ENCODE measurements at regions not wholly inside any gene's neighbourhood (a gene's known extent, or its start where the extent isn't known, plus 50 kb on each side); places are given as distances from the start of the nearest gene placed in this dataset.

- DNase-seq: no peak
These were observed 782.2 kb downstream of the ARAP2 start for GRCh38 chr4:35461931-35462659.

- DNase-seq: no peak
These were observed 780.9 kb downstream of the ARAP2 start for GRCh38 chr4:35463251-35463952.

- DNase-seq: no peak
These were observed 779.3 kb downstream of the ARAP2 start for GRCh38 chr4:35464964-35465528.

- DNase-seq: no peak
These were observed 753.2 kb downstream of the ARAP2 start for GRCh38 chr4:35491093-35491492.

- DNase-seq: no peak
These were observed 750.3 kb downstream of the ARAP2 start for GRCh38 chr4:35493977-35494376.

- DNase-seq: no peak
These were observed 749.4 kb downstream of the ARAP2 start for GRCh38 chr4:35494955-35495354.

GRCh38 chr4:35500812-35501211 is 743.5 kb downstream of the ARAP2 start:
- DNase-seq: no peak

GRCh38 chr4:35503435-35503834 is 740.9 kb downstream of the ARAP2 start:
- DNase-seq: no peak

- no peak for DNase-seq
These were observed 738.2 kb downstream of the ARAP2 start for GRCh38 chr4:35506161-35506560.

GRCh38 chr4:35511851-35512250 is 732.5 kb downstream of the ARAP2 start:
- DNase-seq: no peak

GRCh38 chr4:35516102-35516501 is 728.2 kb downstream of the ARAP2 start:
- DNase-seq: peak; percentile 65

- DNase-seq: no peak
These were observed 724.3 kb downstream of the ARAP2 start for GRCh38 chr4:35520059-35520458.

GRCh38 chr4:35521682-35522081 is 722.6 kb downstream of the ARAP2 start:
- DNase-seq: no peak

GRCh38 chr4:35525192-35525978 is 718.9 kb downstream of the ARAP2 start:
- no peak for DNase-seq

GRCh38 chr4:35526456-35526855 is 717.9 kb downstream of the ARAP2 start:
- no peak for DNase-seq

GRCh38 chr4:35534962-35535361 is 709.4 kb downstream of the ARAP2 start:
- DNase-seq: peak; percentile 28

- no peak for DNase-seq
These were observed 705.5 kb downstream of the ARAP2 start for GRCh38 chr4:35538807-35539206.

- DNase-seq: no peak
These were observed 704.8 kb downstream of the ARAP2 start for GRCh38 chr4:35539404-35540055.

GRCh38 chr4:35541146-35541887 is 703.0 kb downstream of the ARAP2 start:
- DNase-seq: no peak

- DNase-seq: no peak
These were observed 702.5 kb downstream of the ARAP2 start for GRCh38 chr4:35541888-35542213.

- no peak for DNase-seq
These were observed 695.4 kb downstream of the ARAP2 start for GRCh38 chr4:35548921-35549320.

- DNase-seq: no peak
These were observed 687.9 kb downstream of the ARAP2 start for GRCh38 chr4:35556387-35556786.

Measured in eye (tissue), 1 donor.